NB4 (cell line): ENCODE measurements at regions not wholly inside any gene's neighbourhood (a gene's known extent, or its start where the extent isn't known, plus 50 kb on each side); places are given as distances from the start of the nearest gene placed in this dataset.

Experiments
- POLR2A ChIP-seq: IDR thresholded peaks from 2 replicates; pipeline ENCODE4 v1.6.1; 2011; ENCODE audit warnings: mild to moderate bottlenecking; ENCODE audit not compliant: insufficient read length; ENCODE audit errors: extremely low read depth
- TF ChIP-seq, protein P1 (sequence below): IDR thresholded peaks from one replicate; pipeline ENCODE4 v1.5.1; 2012; ENCODE audit warnings: low read depth, low read length
- TF ChIP-seq, protein P2 (sequence below): IDR thresholded peaks from 2 replicates; pipeline ENCODE4 v1.6.1; 2011; ENCODE audit warnings: low read depth, low read length

DNA sequence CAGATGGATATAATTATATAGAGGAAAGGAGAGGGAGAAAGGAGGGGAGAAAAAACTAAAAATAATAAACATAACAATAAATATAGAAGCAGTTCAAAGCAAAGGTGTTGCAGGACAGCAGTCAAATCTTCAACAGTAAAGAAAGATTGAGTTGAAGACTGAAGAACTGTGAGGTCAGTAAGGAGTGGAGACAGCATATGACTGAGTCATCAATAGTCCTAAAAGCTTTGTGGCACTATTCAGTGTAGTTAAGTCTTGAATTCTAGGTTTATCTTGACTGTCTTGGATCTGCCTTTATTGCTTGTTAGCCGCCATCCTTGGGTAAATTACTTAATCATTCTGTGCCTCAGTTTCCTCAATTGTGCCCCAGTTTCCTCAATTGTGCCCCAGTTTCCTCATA, 137.0 kb downstream of the MRPS30 start:
- TF ChIP-seq, protein P1, sequence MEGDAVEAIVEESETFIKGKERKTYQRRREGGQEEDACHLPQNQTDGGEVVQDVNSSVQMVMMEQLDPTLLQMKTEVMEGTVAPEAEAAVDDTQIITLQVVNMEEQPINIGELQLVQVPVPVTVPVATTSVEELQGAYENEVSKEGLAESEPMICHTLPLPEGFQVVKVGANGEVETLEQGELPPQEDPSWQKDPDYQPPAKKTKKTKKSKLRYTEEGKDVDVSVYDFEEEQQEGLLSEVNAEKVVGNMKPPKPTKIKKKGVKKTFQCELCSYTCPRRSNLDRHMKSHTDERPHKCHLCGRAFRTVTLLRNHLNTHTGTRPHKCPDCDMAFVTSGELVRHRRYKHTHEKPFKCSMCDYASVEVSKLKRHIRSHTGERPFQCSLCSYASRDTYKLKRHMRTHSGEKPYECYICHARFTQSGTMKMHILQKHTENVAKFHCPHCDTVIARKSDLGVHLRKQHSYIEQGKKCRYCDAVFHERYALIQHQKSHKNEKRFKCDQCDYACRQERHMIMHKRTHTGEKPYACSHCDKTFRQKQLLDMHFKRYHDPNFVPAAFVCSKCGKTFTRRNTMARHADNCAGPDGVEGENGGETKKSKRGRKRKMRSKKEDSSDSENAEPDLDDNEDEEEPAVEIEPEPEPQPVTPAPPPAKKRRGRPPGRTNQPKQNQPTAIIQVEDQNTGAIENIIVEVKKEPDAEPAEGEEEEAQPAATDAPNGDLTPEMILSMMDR: no peak
- TF ChIP-seq POLR2A: no peak
- TF ChIP-seq, protein P2, sequence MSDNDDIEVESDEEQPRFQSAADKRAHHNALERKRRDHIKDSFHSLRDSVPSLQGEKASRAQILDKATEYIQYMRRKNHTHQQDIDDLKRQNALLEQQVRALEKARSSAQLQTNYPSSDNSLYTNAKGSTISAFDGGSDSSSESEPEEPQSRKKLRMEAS: no peak
